ENCODE measurements at regions not wholly inside any gene's neighbourhood (a gene's known extent, or its start where the extent isn't known, plus 50 kb on each side); places are given as distances from the start of the nearest gene placed in this dataset.

GRCh38 chr11:119473901-119474681, 51.1 kb upstream of the THY1 start:
- no peak for DNase-seq (ENCODE audit: low read depth)

DNA sequence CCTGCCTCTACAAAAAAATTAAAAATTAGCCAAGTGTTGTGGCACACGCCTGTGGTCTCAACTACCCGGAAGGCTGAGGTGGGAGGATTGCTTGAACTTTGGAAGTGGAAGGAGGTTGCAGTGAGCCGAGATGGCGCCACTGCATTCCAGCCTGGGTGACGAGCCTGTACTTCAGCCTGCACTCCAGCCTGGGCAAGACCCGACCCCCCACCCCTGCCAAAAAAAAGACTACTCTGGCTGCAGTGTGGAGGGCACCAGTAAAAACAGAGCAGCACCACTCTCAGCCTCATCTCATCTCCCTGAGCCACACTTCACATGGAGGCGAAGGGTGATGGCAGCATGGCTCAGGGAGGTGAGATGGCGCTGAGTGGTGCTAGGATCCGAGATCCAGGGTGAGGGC, 50.3 kb upstream of the THY1 start:
- DNase-seq (ENCODE audit: low read depth) = no peak

DNA sequence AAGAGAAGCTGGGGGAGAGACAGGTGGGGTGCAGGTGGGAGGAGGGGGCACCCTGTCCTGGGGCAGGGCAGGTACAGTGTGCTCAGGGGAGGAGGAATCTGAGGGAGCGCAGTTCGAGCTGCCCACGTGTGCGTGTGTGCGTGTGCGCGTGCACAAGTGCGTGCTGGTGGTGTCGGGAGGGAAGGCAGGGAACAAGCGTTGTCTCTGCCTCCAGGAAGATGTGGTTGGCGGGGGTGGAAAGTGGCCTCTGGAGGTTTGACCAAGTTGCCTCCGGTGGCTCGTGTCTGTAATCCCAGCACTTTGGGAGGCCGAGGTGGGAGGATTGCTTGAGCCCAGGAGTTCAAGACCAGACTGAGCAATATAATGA, 49.9 kb upstream of the THY1 start:
- DNase-seq (ENCODE audit: low read depth) = no peak

All from activated T-cell treated with anti-CD3 and anti-CD28 coated beads for 24 hours (primary cell).